Esophagus squamous epithelium (tissue), 4 donors: ENCODE measurements at regions not wholly inside any gene's neighbourhood (a gene's known extent, or its start where the extent isn't known, plus 50 kb on each side); places are given as distances from the start of the nearest gene placed in this dataset.

ENCODE experiments used
- POLR2A ChIP-seq, 4 donors: fragments of 450-650 bp; IDR thresholded peaks; one replicate each; pipeline ENCODE4 v1.6.1; 2017; ENCODE audit warnings: antibody characterized with exemption in 4 of 4, mild to moderate bottlenecking in 4 of 4, moderate library complexity in 3 of 4
- TF ChIP-seq, protein P1 (sequence below), 6 experiments: fragments of 450-650 bp in 4 of 6; fragments of 200-600 bp in 2 of 6; sonication (generic) in 2 of 6; IDR thresholded peaks; one replicate each; pipeline ENCODE4 v1.5.1; 2016 to 2019; ENCODE audit warnings: antibody characterized with exemption in 6 of 6, mild to moderate bottlenecking in 4 of 6, moderate library complexity in 4 of 6

DNA sequence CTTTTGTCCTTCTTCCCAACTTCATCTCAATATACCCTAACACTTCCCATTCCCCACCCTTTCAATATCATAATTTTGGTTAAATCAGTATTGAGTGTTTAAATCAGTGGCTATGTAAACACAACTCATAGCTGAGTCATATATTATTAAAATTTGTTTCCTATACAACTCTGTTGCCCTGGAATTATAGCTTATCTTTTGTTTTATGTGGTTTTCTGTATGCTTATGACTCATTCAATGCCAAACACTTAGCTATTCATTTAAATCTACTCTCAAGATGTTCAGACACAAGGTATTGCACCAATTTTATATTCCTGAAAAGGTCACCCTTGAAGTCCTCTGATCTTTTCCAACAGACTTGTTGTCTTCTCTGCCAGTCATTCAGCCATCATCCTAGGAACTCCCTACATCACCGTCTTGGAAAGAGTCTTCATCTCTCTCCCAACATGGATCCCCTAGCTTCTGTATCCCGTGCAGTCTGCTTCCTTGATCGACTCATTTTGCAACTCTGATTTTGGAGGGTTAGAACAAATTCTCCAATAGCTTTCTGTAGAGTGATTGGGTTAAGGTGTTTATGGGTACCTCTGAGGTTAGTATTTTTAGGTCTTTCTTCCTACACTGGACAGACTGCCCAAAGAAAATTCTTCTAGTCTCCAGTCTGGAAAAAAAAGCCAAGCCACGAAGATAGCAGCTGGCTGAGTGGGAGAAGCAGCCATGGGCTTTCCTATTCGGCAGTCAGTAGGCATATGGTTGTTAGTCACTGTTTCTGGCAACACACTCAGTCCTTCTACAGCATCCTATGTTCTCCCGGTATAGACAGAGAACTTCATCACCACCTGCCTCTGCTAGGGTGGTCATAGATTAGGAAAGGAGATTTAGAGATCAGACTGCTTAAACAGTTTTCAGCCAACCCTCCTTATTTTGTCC, 102.1 kb downstream of the CRPPA start:
- TF ChIP-seq, protein P1, sequence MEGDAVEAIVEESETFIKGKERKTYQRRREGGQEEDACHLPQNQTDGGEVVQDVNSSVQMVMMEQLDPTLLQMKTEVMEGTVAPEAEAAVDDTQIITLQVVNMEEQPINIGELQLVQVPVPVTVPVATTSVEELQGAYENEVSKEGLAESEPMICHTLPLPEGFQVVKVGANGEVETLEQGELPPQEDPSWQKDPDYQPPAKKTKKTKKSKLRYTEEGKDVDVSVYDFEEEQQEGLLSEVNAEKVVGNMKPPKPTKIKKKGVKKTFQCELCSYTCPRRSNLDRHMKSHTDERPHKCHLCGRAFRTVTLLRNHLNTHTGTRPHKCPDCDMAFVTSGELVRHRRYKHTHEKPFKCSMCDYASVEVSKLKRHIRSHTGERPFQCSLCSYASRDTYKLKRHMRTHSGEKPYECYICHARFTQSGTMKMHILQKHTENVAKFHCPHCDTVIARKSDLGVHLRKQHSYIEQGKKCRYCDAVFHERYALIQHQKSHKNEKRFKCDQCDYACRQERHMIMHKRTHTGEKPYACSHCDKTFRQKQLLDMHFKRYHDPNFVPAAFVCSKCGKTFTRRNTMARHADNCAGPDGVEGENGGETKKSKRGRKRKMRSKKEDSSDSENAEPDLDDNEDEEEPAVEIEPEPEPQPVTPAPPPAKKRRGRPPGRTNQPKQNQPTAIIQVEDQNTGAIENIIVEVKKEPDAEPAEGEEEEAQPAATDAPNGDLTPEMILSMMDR (IDR thresholded peaks at IDR 0.05): no peak
- no peak for TF ChIP-seq POLR2A (IDR thresholded peaks at IDR 0.05)
